T-helper 2 cell treated with Interferon-gamma antibody and Interleukin-4, amounts not matched to agents 100 ng/mL and 5 ng/mL, for 36 hours (primary cell): ENCODE measurements at regions not wholly inside any gene's neighbourhood (a gene's known extent, or its start where the extent isn't known, plus 50 kb on each side); places are given as distances from the start of the nearest gene placed in this dataset.
"Not testable (repeated sequence)": the region's sequence is repeated elsewhere in the genome, so short reads cannot be mapped to it uniquely, and the experiment has no call there.

Experiments
- intact Hi-C: fragments of 100-400 bp; cut with micrococcal nuclease; formaldehyde crosslinking; loops from one replicate; pipeline ENCODE4 v1.15.1; 2023

GRCh38 chr16:51550800-51551347 is 399.8 kb upstream of the SALL1 start:
- intact Hi-C loops, result no loop called here

- intact Hi-C loops, result no loop called here
Observed at GRCh38 chr16:51549836-51550235, 398.8 kb upstream of the SALL1 start.

GRCh38 chr16:51545951-51546350 is 394.9 kb upstream of the SALL1 start:
- intact Hi-C loops, result no loop called here

GRCh38 chr16:51544851-51545467 is 393.9 kb upstream of the SALL1 start:
- intact Hi-C loops, result no loop called here

GRCh38 chr16:51543971-51544370 is 392.9 kb upstream of the SALL1 start:
- intact Hi-C loops, result no loop called here

- intact Hi-C loops, result no loop called here
Observed at GRCh38 chr16:51542981-51543815, 392.1 kb upstream of the SALL1 start.

- intact Hi-C loops, result no loop called here
Observed at GRCh38 chr16:51540259-51540658, 389.2 kb upstream of the SALL1 start.

- intact Hi-C loops, result no loop called here
Observed at GRCh38 chr16:51538707-51539498, 387.8 kb upstream of the SALL1 start.

- intact Hi-C loops, result no loop called here
Observed at GRCh38 chr16:51535591-51535990, 384.5 kb upstream of the SALL1 start.

- intact Hi-C loops, result no loop called here
Observed at GRCh38 chr16:51532551-51532950, 381.5 kb upstream of the SALL1 start.

- intact Hi-C loops, result no loop called here
Observed at GRCh38 chr16:51531271-51531670, 380.2 kb upstream of the SALL1 start.

- intact Hi-C loops, result no loop called here
Observed at GRCh38 chr16:51527349-51527748, 376.3 kb upstream of the SALL1 start.

- intact Hi-C loops, result no loop called here
Observed at GRCh38 chr16:51526621-51527020, 375.6 kb upstream of the SALL1 start.

GRCh38 chr16:51524555-51525373 is 373.7 kb upstream of the SALL1 start:
- intact Hi-C loops, result no loop called here

GRCh38 chr16:51524070-51524469 is 373.0 kb upstream of the SALL1 start:
- intact Hi-C loops, result no loop called here

GRCh38 chr16:51523400-51523799 is 372.3 kb upstream of the SALL1 start:
- intact Hi-C loops, result no loop called here

- intact Hi-C loops, result no loop called here
Observed at GRCh38 chr16:51522902-51523301, 371.8 kb upstream of the SALL1 start.

GRCh38 chr16:51516960-51517359 is 365.9 kb upstream of the SALL1 start:
- intact Hi-C loops, result not testable (repeated sequence)

GRCh38 chr16:51510416-51510815 is 359.3 kb upstream of the SALL1 start:
- intact Hi-C loops, result no loop called here

- intact Hi-C loops, result no loop called here
Observed at GRCh38 chr16:51509336-51509735, 358.3 kb upstream of the SALL1 start.
